SK-N-SH treated with all-trans-retinoic acid at 6 μM for 48 hours (cell line): ENCODE measurements at regions not wholly inside any gene's neighbourhood (a gene's known extent, or its start where the extent isn't known, plus 50 kb on each side); places are given as distances from the start of the nearest gene placed in this dataset.

Experiments used
- ATAC-seq: fragments of 200-7000 bp; cut with Tn5 transposase; 3 replicates; pipeline ENCODE4 v1.9.1; 2020; ENCODE audit warnings: mild to moderate bottlenecking, moderate library complexity
- ARNTL ChIP-seq: fragments of 450-650 bp; formaldehyde crosslinking; IDR thresholded peaks from 2 replicates; pipeline ENCODE4 v1.5.0; 2020; ENCODE audit warnings: low read depth, mild to moderate bottlenecking, moderate library complexity, borderline replicate concordance
- CSDC2 ChIP-seq: fragments of 250-450 bp; sonication (Bioruptor Pico); IDR thresholded peaks from 2 replicates; pipeline ENCODE4 v1.5.0; 2020; ENCODE audit warnings: mild to moderate bottlenecking, moderate library complexity
- ESRRG ChIP-seq: fragments of 250-450 bp; sonication (Bioruptor Pico); IDR thresholded peaks from 2 replicates; pipeline ENCODE4 v1.6.1; 2021; ENCODE audit warnings: mild to moderate bottlenecking
- GLIS3 ChIP-seq: fragments of 250-450 bp; sonication (Bioruptor Pico); IDR thresholded peaks from 2 replicates; pipeline ENCODE4 v1.5.0; 2020; ENCODE audit warnings: mild to moderate bottlenecking, moderate library complexity
- ISL1 ChIP-seq: fragments of 250-450 bp; sonication (Bioruptor Pico); IDR thresholded peaks from 2 replicates; pipeline ENCODE4 v2.1.2; 2022; ENCODE audit warnings: mild to moderate bottlenecking, moderate library complexity
- OSR1 ChIP-seq: fragments of 250-450 bp; sonication (Bioruptor Pico); IDR thresholded peaks from 2 replicates; pipeline ENCODE4 v1.8.0; 2022; ENCODE audit warnings: moderate library complexity, mild to moderate bottlenecking, inconsistent platforms
- RARB ChIP-seq: fragments of 250-450 bp; sonication (Bioruptor Pico); IDR thresholded peaks from 2 replicates; pipeline ENCODE4 v1.8.0; 2021; ENCODE audit warnings: mild to moderate bottlenecking, moderate library complexity
- TOX ChIP-seq: fragments of 250-450 bp; sonication (Bioruptor Pico); IDR thresholded peaks from 2 replicates; pipeline ENCODE4 v1.8.0; 2021; ENCODE audit warnings: mild to moderate bottlenecking, moderate library complexity, borderline replicate concordance
- ZC3H10 ChIP-seq: fragments of 250-450 bp; sonication (Bioruptor Pico); IDR thresholded peaks from 2 replicates; pipeline ENCODE4 v1.5.1; 2021; ENCODE audit warnings: mild to moderate bottlenecking, moderate library complexity
- ZFP30 ChIP-seq: fragments of 450-650 bp; formaldehyde crosslinking; IDR thresholded peaks from 2 replicates; pipeline ENCODE4 v1.5.0; 2022; ENCODE audit warnings: mild to moderate bottlenecking, moderate library complexity
- ZNF565 ChIP-seq: fragments of 450-650 bp; formaldehyde crosslinking; conservative IDR thresholded peaks from 2 replicates; pipeline ENCODE4 v1.5.0; 2020; ENCODE audit warnings: low read depth, mild to moderate bottlenecking, moderate library complexity
- ZNF70 ChIP-seq: fragments of 450-650 bp; formaldehyde crosslinking; IDR thresholded peaks from 2 replicates; pipeline ENCODE4 v1.5.0; 2020; ENCODE audit warnings: mild to moderate bottlenecking, moderate library complexity
- ZNF8 ChIP-seq: fragments of 450-650 bp; formaldehyde crosslinking; IDR thresholded peaks from 2 replicates; pipeline ENCODE4 v1.5.0; 2020; ENCODE audit warnings: mild to moderate bottlenecking, moderate library complexity
- TF ChIP-seq, protein P1 (sequence below): fragments of 250-450 bp; sonication (Bioruptor Pico); IDR thresholded peaks from 2 replicates; pipeline ENCODE4 v1.5.1; 2021; ENCODE audit warnings: mild to moderate bottlenecking, moderate library complexity
- TF ChIP-seq, protein P2 (sequence below): fragments of 250-450 bp; sonication (Bioruptor Pico); IDR thresholded peaks from 2 replicates; pipeline ENCODE4 v1.5.0; 2020; ENCODE audit warnings: mild to moderate bottlenecking, moderate library complexity
- TF ChIP-seq, protein P3 (sequence below): fragments of 250-450 bp; sonication (Bioruptor Pico); IDR thresholded peaks from 2 replicates; pipeline ENCODE4 v1.5.1; 2020; ENCODE audit warnings: low read depth, mild to moderate bottlenecking, moderate library complexity
- TF ChIP-seq, protein P4 (sequence below): fragments of 250-450 bp; sonication (Bioruptor Pico); IDR thresholded peaks from 2 replicates; pipeline ENCODE4 v1.8.0; 2020; ENCODE audit warnings: mild to moderate bottlenecking, moderate library complexity, borderline replicate concordance

DNA sequence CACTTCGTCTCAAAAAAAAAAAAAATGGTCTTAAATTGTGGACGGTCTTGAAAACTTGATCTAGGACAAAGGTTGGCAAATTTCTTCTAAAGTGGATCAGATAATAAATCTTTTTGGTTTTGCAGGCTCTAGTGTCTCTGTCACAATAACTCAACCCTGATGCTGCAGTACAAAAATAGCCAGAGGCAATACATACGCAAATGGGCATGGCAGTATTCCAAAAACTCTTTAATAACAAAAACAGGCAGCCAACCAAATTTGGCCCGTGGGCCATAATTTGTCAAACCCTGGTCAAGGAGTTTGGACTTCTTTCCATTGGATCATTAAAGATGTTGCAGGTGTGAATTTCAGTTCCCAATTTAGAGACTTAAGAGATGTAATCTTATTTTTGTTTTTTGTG, 93.5 kb upstream of the MRI1 start (continued):
- TF ChIP-seq, protein P1, sequence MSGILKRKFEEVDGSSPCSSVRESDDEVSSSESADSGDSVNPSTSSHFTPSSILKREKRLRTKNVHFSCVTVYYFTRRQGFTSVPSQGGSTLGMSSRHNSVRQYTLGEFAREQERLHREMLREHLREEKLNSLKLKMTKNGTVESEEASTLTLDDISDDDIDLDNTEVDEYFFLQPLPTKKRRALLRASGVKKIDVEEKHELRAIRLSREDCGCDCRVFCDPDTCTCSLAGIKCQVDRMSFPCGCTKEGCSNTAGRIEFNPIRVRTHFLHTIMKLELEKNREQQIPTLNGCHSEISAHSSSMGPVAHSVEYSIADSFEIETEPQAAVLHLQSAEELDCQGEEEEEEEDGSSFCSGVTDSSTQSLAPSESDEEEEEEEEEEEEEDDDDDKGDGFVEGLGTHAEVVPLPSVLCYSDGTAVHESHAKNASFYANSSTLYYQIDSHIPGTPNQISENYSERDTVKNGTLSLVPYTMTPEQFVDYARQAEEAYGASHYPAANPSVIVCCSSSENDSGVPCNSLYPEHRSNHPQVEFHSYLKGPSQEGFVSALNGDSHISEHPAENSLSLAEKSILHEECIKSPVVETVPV (CRISPR knock-in tag) = no peak

DNA sequence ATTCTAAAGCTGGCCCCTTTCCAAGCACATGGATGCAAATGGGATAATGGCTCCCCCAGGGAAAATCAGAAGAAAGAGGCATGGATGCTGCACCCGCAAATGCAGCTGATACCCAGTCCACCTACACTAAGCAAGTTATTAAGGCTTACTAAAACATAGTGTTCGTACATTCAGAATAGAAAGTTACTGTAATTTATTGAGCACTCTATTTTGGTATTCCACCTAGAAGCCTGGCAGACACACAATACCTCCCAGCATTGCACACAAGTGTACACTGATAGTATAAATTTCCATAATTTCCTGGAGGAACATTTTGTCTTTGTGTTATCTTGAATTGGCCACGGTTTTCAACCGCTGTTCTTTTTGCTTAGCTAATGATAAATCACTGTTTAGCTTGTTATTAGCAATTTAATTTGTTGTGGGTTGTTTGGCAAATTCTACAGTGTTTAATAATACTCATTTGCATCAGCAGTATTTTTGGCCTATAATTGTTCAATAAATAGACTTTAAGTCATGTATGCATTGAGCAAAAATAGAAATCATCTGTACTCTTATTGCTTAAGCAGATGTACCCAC, 94.5 kb upstream of the MRI1 start:
- TF ChIP-seq RARB (CRISPR knock-in tag) (no peak), ZNF70 (CRISPR knock-in tag) (no peak), ESRRG (CRISPR knock-in tag) (no peak), TOX (CRISPR knock-in tag) (no peak), ARNTL (CRISPR knock-in tag) (no peak)
- TF ChIP-seq, protein P2, sequence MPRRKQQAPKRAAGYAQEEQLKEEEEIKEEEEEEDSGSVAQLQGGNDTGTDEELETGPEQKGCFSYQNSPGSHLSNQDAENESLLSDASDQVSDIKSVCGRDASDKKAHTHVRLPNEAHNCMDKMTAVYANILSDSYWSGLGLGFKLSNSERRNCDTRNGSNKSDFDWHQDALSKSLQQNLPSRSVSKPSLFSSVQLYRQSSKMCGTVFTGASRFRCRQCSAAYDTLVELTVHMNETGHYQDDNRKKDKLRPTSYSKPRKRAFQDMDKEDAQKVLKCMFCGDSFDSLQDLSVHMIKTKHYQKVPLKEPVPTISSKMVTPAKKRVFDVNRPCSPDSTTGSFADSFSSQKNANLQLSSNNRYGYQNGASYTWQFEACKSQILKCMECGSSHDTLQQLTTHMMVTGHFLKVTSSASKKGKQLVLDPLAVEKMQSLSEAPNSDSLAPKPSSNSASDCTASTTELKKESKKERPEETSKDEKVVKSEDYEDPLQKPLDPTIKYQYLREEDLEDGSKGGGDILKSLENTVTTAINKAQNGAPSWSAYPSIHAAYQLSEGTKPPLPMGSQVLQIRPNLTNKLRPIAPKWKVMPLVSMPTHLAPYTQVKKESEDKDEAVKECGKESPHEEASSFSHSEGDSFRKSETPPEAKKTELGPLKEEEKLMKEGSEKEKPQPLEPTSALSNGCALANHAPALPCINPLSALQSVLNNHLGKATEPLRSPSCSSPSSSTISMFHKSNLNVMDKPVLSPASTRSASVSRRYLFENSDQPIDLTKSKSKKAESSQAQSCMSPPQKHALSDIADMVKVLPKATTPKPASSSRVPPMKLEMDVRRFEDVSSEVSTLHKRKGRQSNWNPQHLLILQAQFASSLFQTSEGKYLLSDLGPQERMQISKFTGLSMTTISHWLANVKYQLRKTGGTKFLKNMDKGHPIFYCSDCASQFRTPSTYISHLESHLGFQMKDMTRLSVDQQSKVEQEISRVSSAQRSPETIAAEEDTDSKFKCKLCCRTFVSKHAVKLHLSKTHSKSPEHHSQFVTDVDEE (CRISPR knock-in tag) = no peak
- TF ChIP-seq, protein P3, sequence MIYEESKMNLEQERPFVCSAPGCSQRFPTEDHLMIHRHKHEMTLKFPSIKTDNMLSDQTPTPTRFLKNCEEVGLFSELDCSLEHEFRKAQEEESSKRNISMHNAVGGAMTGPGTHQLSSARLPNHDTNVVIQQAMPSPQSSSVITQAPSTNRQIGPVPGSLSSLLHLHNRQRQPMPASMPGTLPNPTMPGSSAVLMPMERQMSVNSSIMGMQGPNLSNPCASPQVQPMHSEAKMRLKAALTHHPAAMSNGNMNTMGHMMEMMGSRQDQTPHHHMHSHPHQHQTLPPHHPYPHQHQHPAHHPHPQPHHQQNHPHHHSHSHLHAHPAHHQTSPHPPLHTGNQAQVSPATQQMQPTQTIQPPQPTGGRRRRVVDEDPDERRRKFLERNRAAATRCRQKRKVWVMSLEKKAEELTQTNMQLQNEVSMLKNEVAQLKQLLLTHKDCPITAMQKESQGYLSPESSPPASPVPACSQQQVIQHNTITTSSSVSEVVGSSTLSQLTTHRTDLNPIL (CRISPR knock-in tag) = no peak
- no peak for ATAC-seq

DNA sequence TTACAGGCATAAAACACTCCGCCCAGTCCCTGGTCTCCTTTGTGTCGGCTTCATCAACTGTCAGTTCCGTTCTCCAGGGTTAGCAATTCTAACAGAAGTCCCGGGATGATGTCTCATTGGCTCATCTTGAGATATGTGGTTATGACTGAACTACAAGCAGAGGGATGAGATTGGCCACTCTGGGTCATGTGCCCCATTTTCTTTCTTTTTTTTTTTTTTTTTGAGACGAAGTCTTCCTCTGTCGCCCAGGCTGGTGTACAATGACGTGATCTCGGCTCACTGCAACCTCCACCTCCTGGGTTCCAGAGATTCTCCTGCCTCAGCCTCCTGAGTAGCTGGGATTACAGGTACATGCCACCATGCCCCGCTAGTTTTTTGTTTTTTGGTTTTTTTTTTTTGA, 95.4 kb upstream of the MRI1 start:
- TF ChIP-seq RARB (CRISPR knock-in tag) = no peak
- TF ChIP-seq ISL1 (CRISPR knock-in tag) = no peak
- TF ChIP-seq, protein P4, sequence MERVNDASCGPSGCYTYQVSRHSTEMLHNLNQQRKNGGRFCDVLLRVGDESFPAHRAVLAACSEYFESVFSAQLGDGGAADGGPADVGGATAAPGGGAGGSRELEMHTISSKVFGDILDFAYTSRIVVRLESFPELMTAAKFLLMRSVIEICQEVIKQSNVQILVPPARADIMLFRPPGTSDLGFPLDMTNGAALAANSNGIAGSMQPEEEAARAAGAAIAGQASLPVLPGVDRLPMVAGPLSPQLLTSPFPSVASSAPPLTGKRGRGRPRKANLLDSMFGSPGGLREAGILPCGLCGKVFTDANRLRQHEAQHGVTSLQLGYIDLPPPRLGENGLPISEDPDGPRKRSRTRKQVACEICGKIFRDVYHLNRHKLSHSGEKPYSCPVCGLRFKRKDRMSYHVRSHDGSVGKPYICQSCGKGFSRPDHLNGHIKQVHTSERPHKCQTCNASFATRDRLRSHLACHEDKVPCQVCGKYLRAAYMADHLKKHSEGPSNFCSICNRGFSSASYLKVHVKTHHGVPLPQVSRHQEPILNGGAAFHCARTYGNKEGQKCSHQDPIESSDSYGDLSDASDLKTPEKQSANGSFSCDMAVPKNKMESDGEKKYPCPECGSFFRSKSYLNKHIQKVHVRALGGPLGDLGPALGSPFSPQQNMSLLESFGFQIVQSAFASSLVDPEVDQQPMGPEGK = no peak
- no peak for TF ChIP-seq CSDC2 (CRISPR knock-in tag)
- TF ChIP-seq, protein P1 (CRISPR knock-in tag) = no peak
- TF ChIP-seq, protein P2 (CRISPR knock-in tag) = no peak
- TF ChIP-seq ZC3H10 (CRISPR knock-in tag) = no peak
- TF ChIP-seq, protein P3 (CRISPR knock-in tag) = no peak
- no peak for TF ChIP-seq ZNF8 (CRISPR knock-in tag)
- no peak for TF ChIP-seq ZFP30 (CRISPR knock-in tag)
- TF ChIP-seq TOX (CRISPR knock-in tag) = no peak
- TF ChIP-seq ZNF565 (CRISPR knock-in tag) = no peak
- TF ChIP-seq ESRRG (CRISPR knock-in tag) = no peak
- TF ChIP-seq ZNF70 (CRISPR knock-in tag) = no peak
- TF ChIP-seq OSR1 (CRISPR knock-in tag) = no peak
- no peak for TF ChIP-seq GLIS3 (CRISPR knock-in tag)
- TF ChIP-seq, all 23 proteins: peak for 0
- ATAC-seq = no peak
